HCT116 (cell line): ENCODE measurements at regions not wholly inside any gene's neighbourhood (a gene's known extent, or its start where the extent isn't known, plus 50 kb on each side); places are given as distances from the start of the nearest gene placed in this dataset.

ENCODE experiments used
- CTCF ChIP-seq, 3 experiments: fragments of 200-600 bp in 1 of 3; sonication (generic) in 1 of 3; IDR thresholded peaks in 2 of 3; conservative IDR thresholded peaks in 1 of 3; 2 replicates each; pipeline ENCODE4 v1.5.1; 2012 to 2017; ENCODE audit warnings: low read depth in 2 of 3, low read length in 2 of 3, antibody characterized with exemption in 1 of 3, borderline replicate concordance in 1 of 3, control low read depth in 1 of 3, mild to moderate bottlenecking in 1 of 3, mixed read lengths in 1 of 3, mixed run types in 1 of 3, moderate library complexity in 1 of 3; ENCODE audit not compliant: insufficient read depth in 1 of 3
- POLR2A ChIP-seq: IDR thresholded peaks from 2 replicates; pipeline ENCODE4 v1.7.0; 2011; ENCODE audit warnings: borderline replicate concordance; ENCODE audit not compliant: insufficient read depth, insufficient read length; ENCODE audit errors: extremely low read depth
- POLR2AphosphoS5 ChIP-seq: IDR thresholded peaks from 2 replicates; pipeline ENCODE4 v1.6.1; 2011; ENCODE audit warnings: mild to moderate bottlenecking, low read depth, low read length, moderate library complexity
- TCF7L2 ChIP-seq: IDR thresholded peaks from 2 replicates; pipeline ENCODE4 v1.7.0; 2011; ENCODE audit warnings: borderline replicate concordance, inconsistent platforms; ENCODE audit not compliant: insufficient read depth, insufficient read length; ENCODE audit errors: extremely low read depth
- YY1 ChIP-seq: IDR thresholded peaks from 2 replicates; pipeline ENCODE4 v1.6.1; 2011; ENCODE audit warnings: low read length, low read depth, moderate library complexity, mild to moderate bottlenecking; ENCODE audit not compliant: insufficient replicate concordance; ENCODE audit errors: extremely low read depth

- TF ChIP-seq YY1 (no peak), POLR2AphosphoS5 (no peak), TCF7L2 (no peak), CTCF (IDR thresholded peaks at IDR 0.05 in 2 of 3, conservative IDR thresholded peaks at IDR 0.05 in 1 of 3; ENCODE audit: borderline replicate concordance in 1 of 3, insufficient read depth in 1 of 3, low read depth in 2 of 3, low read length in 2 of 3) (no peak), POLR2A (no peak)
Observed at GRCh38 chr6:141470810-141471209, 661.9 kb upstream of the GJE1 start.
